Keratinocyte (primary cell): ENCODE measurements at regions not wholly inside any gene's neighbourhood (a gene's known extent, or its start where the extent isn't known, plus 50 kb on each side); places are given as distances from the start of the nearest gene placed in this dataset.

ENCODE experiments used
- DNase-seq: peaks from one replicate; pipeline ENCODE4 v3.0.0-alpha.2; 2011; ENCODE audit warnings: low read depth, missing footprints, low spot score
- FAIRE-seq: peaks from 2 replicates; lab custom pipeline; 2011; peaks lifted over from hg19 to GRCh38; lab: Jason Lieb, UNC
- H2AFZ ChIP-seq: 2 replicates; pipeline ENCODE4 v1.6.0; 2012; ENCODE audit warnings: low read length, control low read depth, inconsistent platforms; ENCODE audit not compliant: control insufficient read depth
- H3K27ac ChIP-seq: 2 replicates; pipeline ENCODE4 v1.5.1; 2011; ENCODE audit warnings: low read length; ENCODE audit not compliant: control insufficient read depth, insufficient read depth
- H3K27me3 ChIP-seq: 3 replicates; pipeline ENCODE4 v1.6.0; 2011; ENCODE audit warnings: low read length; ENCODE audit not compliant: control insufficient read depth, insufficient read depth; ENCODE audit errors: extremely low read depth
- H3K36me3 ChIP-seq, 2 experiments: 2 replicates in 1 of 2; 3 replicates in 1 of 2; pipeline ENCODE4 v1.5.1; 2011; ENCODE audit warnings: low read length in 2 of 2, mild to moderate bottlenecking in 1 of 2; ENCODE audit not compliant: control insufficient read depth in 2 of 2, insufficient read depth in 2 of 2; ENCODE audit errors: extremely low read depth in 1 of 2
- H3K4me1 ChIP-seq: 3 replicates; pipeline ENCODE4 v1.5.1; 2011; ENCODE audit warnings: low read length; ENCODE audit not compliant: control insufficient read depth, insufficient read depth; ENCODE audit errors: extremely low read depth
- H3K4me2 ChIP-seq: 3 replicates; pipeline ENCODE4 v1.6.0; 2011; ENCODE audit warnings: low read depth, low read length; ENCODE audit not compliant: control insufficient read depth, insufficient read depth; ENCODE audit errors: extremely low read depth
- H3K4me3 ChIP-seq, 3 experiments: fragments of 200-600 bp in 1 of 3; sonication (generic) in 1 of 3; 2 replicates in 2 of 3; 3 replicates in 1 of 3; pipeline ENCODE4 v1.5.1; 2011 to 2016; ENCODE audit warnings: low read length in 3 of 3, mild to moderate bottlenecking in 3 of 3, control low read depth in 2 of 3, inconsistent platforms in 1 of 3, low read depth in 1 of 3, mixed read lengths in 1 of 3, mixed run types in 1 of 3, moderate library complexity in 1 of 3; ENCODE audit not compliant: control insufficient read depth in 2 of 3, insufficient read depth in 2 of 3; ENCODE audit errors: extremely low read depth in 1 of 3
- H3K79me2 ChIP-seq: 2 replicates; pipeline ENCODE4 v1.6.0; 2012; ENCODE audit warnings: low read length; ENCODE audit not compliant: control insufficient read depth, insufficient read depth
- H3K9ac ChIP-seq: 3 replicates; pipeline ENCODE4 v1.6.0; 2011; ENCODE audit warnings: low read length; ENCODE audit not compliant: control insufficient read depth, insufficient read depth; ENCODE audit errors: extremely low read depth
- H3K9me1 ChIP-seq: 3 replicates; pipeline ENCODE4 v1.6.0; 2011; ENCODE audit warnings: low read length; ENCODE audit not compliant: control insufficient read depth, insufficient read depth; ENCODE audit errors: extremely low read depth
- H3K9me3 ChIP-seq: 2 replicates; pipeline ENCODE4 v1.5.1; 2012; ENCODE audit warnings: low read depth, low read length; ENCODE audit not compliant: control insufficient read depth
- H4K20me1 ChIP-seq: 3 replicates; pipeline ENCODE4 v1.6.0; 2011; ENCODE audit warnings: low read length; ENCODE audit not compliant: control insufficient read depth, insufficient read depth; ENCODE audit errors: extremely low read depth
- EZH2 ChIP-seq: IDR thresholded peaks from one replicate; pipeline ENCODE4 v1.6.1; 2012; ENCODE audit warnings: inconsistent platforms, mild to moderate bottlenecking, low read length, moderate library complexity
- dilution Hi-C: fragments of 300-500 bp; cut with MboI; formaldehyde crosslinking; loops from one replicate; pipeline ENCODE4 v1.7.0; 2020; ENCODE audit warnings: low sequenced_read_pairs; ENCODE audit not compliant: extremely low pct_ligation_motif_present
- TF ChIP-seq, protein P1 (sequence below), 3 experiments: IDR thresholded peaks in 1 of 3; conservative IDR thresholded peaks in 1 of 3; optimal IDR thresholded peaks in 1 of 3; 2 replicates in 2 of 3; 3 replicates in 1 of 3; pipeline versions ENCODE3 to v1.5.1; 2011; ENCODE audit warnings: low read length in 3 of 3, mild to moderate bottlenecking in 3 of 3, moderate library complexity in 2 of 3, control low read depth in 1 of 3, inconsistent platforms in 1 of 3; ENCODE audit not compliant: insufficient read depth in 2 of 3; ENCODE audit errors: extremely low read depth in 1 of 3

DNA sequence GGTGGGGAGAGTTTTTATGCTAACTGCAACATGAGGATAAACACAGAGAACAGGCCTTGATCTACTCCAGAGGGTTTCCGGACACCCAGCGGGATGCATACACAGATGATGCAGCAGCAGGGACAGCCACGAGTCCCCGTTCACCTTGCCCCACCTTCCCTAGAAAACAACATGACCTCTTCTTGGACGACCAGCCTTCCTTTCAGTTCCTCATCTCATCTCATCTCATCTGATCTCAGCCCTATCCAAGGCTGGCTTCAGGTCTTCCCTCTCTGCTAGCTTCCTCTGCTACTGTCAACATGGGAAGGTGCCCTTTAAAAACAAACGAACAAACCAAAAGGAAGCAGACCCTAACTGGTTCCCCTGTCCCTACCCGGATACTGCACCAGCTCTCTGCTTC, 1356.2 kb downstream of the TBC1D22A start:
- Histone ChIP-seq H3K36me3 (no peaks in the 10 kb centered on the region), H3K27me3 (no peaks in the 10 kb centered on the region), H3K9ac (no peak overlapping the region), H3K9me3 (peaks cover 2% of the 10 kb centered on the region), H3K9me1 (no peaks in the 10 kb centered on the region), H3K4me1 (no peaks in the 10 kb centered on the region), H3K27ac (no peak overlapping the region), H2AFZ (no peak overlapping the region), H3K4me2 (no peak overlapping the region), H3K79me2 (no peaks in the 10 kb centered on the region), H4K20me1 (no peaks in the 10 kb centered on the region), H3K4me3 (no peak overlapping the region)
- TF ChIP-seq, protein P1, sequence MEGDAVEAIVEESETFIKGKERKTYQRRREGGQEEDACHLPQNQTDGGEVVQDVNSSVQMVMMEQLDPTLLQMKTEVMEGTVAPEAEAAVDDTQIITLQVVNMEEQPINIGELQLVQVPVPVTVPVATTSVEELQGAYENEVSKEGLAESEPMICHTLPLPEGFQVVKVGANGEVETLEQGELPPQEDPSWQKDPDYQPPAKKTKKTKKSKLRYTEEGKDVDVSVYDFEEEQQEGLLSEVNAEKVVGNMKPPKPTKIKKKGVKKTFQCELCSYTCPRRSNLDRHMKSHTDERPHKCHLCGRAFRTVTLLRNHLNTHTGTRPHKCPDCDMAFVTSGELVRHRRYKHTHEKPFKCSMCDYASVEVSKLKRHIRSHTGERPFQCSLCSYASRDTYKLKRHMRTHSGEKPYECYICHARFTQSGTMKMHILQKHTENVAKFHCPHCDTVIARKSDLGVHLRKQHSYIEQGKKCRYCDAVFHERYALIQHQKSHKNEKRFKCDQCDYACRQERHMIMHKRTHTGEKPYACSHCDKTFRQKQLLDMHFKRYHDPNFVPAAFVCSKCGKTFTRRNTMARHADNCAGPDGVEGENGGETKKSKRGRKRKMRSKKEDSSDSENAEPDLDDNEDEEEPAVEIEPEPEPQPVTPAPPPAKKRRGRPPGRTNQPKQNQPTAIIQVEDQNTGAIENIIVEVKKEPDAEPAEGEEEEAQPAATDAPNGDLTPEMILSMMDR (optimal IDR thresholded peaks at IDR 0.05 in 1 of 3, IDR thresholded peaks at IDR 0.05 in 1 of 3, conservative IDR thresholded peaks at IDR 0.05 in 1 of 3; ENCODE audit: extremely low read depth in 1 of 3, insufficient read depth in 2 of 3, low read length in 3 of 3): no peak
- TF ChIP-seq EZH2: no peak
- dilution Hi-C loops: no loop called here
- DNase-seq (no peak), FAIRE-seq (no peak)

DNA sequence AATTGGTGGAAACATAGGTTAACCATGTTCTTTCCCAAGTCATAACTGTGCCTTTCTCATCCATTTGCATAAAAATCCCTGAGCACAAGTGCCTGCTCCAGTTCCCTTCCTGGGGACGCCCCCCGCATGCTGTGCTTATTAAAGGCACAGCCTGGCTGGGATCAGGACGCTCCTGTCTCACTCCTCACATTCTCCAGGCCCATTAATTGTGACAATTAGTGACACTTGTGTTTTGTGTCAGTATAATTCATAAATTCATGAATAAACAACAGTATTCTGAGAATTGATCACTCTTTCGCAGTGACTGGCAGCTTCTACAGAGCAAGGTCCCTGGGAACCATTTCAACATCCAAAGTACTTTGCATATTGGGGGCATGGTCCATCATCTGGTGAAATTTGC, 1354.4 kb downstream of the TBC1D22A start:
- TF ChIP-seq, protein P1 (optimal IDR thresholded peaks at IDR 0.05 in 1 of 3, IDR thresholded peaks at IDR 0.05 in 1 of 3, conservative IDR thresholded peaks at IDR 0.05 in 1 of 3; ENCODE audit: extremely low read depth in 1 of 3, insufficient read depth in 2 of 3, low read length in 3 of 3): no peak
- TF ChIP-seq EZH2: no peak
- no peak overlapping the region for H3K27ac ChIP-seq
- no peaks in the 10 kb centered on the region for H3K79me2 ChIP-seq
- no peaks in the 10 kb centered on the region for H3K4me1 ChIP-seq
- dilution Hi-C loops: no loop called here
- DNase-seq (no peak), FAIRE-seq (no peak)
- no peaks in the 10 kb centered on the region for H3K36me3 ChIP-seq
- no peak overlapping the region for H3K9ac ChIP-seq
- no peaks in the 10 kb centered on the region for H4K20me1 ChIP-seq
- peaks cover 2% of the 10 kb centered on the region for H3K9me3 ChIP-seq
- no peak overlapping the region for H3K4me3 ChIP-seq
- H3K27me3 ChIP-seq: no peaks in the 10 kb centered on the region
- H3K4me2 ChIP-seq: no peak overlapping the region
- H3K9me1 ChIP-seq: no peaks in the 10 kb centered on the region
- H2AFZ ChIP-seq: no peak overlapping the region
